AG10803 (cell line): ENCODE measurements at regions not wholly inside any gene's neighbourhood (a gene's known extent, or its start where the extent isn't known, plus 50 kb on each side); places are given as distances from the start of the nearest gene placed in this dataset.
A peak's percentile ranks its signal among the peaks of the same experiment; 100 is the strongest.

Experiments
- DNase-seq: peaks from one replicate; pipeline ENCODE4 v3.0.0; 2010; ENCODE audit warnings: low read depth
- H3K4me3 ChIP-seq: 2 replicates; pipeline ENCODE4 v1.5.1; 2011; ENCODE audit warnings: mild to moderate bottlenecking, low read length, control low read depth
- CTCF ChIP-seq: conservative IDR thresholded peaks from 2 replicates; pipeline ENCODE4 v1.5.1; 2011; ENCODE audit warnings: mild to moderate bottlenecking, low read length, control low read depth, inconsistent platforms

DNA sequence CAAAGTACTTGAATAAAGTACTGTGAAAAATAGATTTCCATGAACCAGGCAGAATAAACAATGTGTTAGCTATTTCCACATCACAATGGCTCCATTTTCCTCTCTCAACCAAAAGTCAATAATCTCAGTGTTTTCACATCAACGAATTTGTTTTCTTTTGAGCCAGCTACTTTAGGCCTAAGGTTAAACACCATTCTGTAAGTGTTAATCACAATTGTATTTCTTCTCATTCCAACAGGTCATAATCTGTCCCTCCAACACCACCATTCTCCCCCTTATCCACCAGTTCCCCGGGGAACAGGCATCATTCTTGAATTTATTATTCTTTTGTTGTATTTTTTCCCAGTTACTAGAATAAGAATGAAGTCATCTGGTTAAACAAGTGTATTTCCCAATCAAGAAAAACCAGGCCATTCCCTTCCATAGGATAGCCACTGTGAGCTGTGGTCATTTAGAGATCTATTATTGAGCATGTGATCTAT, 66.2 kb upstream of the PALMD start:
- DNase-seq: no peak
- no peak for TF ChIP-seq CTCF
- no peak overlapping the region for H3K4me3 ChIP-seq

- no peak overlapping the region for H3K4me3 ChIP-seq
- peak; percentile 49 for DNase-seq
- TF ChIP-seq CTCF: no peak
Observed at GRCh38 chr1:99580451-99580850, 65.5 kb upstream of the PALMD start.

DNA sequence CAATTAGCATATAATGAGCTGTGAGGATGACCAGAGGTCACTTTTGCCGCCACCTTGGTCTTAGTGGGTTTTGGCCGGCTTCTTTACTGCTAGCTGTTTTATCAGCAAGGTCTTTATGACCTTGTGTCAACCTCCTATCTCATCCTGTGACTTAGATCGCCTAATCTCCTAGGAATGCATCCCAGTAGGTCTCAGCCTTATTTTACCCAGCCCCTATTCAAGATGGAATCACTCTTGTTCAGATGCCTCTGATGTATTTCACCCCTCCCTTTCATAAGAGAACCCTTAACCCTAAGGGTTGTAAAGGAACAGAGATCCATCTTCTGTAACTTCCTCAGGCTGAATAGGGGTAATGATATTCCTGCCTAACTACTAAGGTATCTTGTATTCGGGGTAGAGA, 58.9 kb upstream of the PALMD start:
- no peak overlapping the region for H3K4me3 ChIP-seq
- no peak for DNase-seq
- no peak for TF ChIP-seq CTCF

DNA sequence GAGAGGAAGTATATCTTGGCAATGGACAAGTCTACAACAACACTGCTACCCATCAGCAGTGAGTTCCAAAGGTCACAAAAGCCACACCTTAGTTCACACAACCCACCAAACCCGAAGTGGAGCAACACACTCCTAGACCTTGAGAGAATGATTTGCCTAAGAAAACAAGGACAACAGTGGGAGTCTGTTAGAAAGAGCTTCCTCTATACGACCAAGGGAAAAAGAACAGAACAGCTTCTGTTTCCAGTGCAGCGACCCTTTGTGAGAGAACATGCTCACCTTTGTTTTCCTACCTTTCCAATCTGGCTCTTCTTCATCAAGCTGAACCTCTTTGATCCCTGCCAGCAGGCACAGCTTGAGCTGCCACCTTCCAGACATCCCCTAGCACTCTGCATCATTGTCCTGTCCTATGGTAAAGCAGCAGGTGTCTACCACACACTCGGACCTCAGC, 56.7 kb upstream of the PALMD start:
- TF ChIP-seq CTCF: no peak
- no peak for DNase-seq
- no peak overlapping the region for H3K4me3 ChIP-seq

- no peak overlapping the region for H3K4me3 ChIP-seq
- DNase-seq: peak; percentile 79
- TF ChIP-seq CTCF: no peak
Observed at GRCh38 chr1:99590578-99591209, 55.2 kb upstream of the PALMD start.

DNA sequence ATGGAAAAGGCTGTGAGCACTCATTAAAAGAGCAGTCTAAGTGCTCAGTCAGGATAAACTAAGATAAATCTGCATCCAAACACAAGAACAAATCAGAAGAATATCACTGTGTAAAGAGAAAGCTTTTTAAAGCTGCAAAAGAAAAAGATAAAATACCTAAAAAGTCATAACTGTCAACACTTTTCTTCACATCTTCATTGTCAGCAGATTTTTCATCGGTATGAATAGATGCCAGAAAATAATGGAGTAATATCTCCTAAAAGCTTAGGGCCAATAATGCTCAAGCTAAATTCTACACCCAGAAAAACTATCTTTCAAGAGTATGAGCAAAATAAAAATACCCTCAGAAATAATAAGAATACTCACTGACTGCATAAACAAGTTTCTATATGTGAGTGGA, 54.0 kb upstream of the PALMD start:
- no peak for DNase-seq
- TF ChIP-seq CTCF: no peak
- H3K4me3 ChIP-seq: no peak overlapping the region

GRCh38 chr1:99594205-99594604, 51.7 kb upstream of the PALMD start:
- no peak for DNase-seq
- no peak overlapping the region for H3K4me3 ChIP-seq
- no peak for TF ChIP-seq CTCF
